Embryonic facial prominence (tissue), 1 donor: ENCODE measurements at regions not wholly inside any gene's neighbourhood (a gene's known extent, or its start where the extent isn't known, plus 50 kb on each side); places are given as distances from the start of the nearest gene placed in this dataset.

ENCODE experiments used
- DNase-seq: peaks from one replicate; pipeline ENCODE4 v3.0.0-alpha.2; 2016; ENCODE audit errors: extremely low spot score

- DNase-seq = no peak
Measured at GRCh38 chr17:77307479-77308198, 166.9 kb downstream of the SEC14L1 start.

GRCh38 chr17:77308861-77309726 is 168.3 kb downstream of the SEC14L1 start:
- no peak for DNase-seq

GRCh38 chr17:77310336-77310735 is 169.6 kb downstream of the SEC14L1 start:
- DNase-seq = no peak

GRCh38 chr17:77311371-77311981 is 170.7 kb downstream of the SEC14L1 start:
- DNase-seq = no peak

- DNase-seq = no peak
Measured at GRCh38 chr17:77312061-77312701, 171.4 kb downstream of the SEC14L1 start.

GRCh38 chr17:77312786-77313599 is 172.2 kb downstream of the SEC14L1 start:
- no peak for DNase-seq

GRCh38 chr17:77313831-77314230 is 173.1 kb downstream of the SEC14L1 start:
- no peak for DNase-seq

- no peak for DNase-seq
Measured at GRCh38 chr17:77314601-77315000, 173.8 kb downstream of the SEC14L1 start.

GRCh38 chr17:77315010-77315409 is 174.2 kb downstream of the SEC14L1 start:
- DNase-seq = no peak

GRCh38 chr17:77315551-77316190 is 174.9 kb downstream of the SEC14L1 start:
- no peak for DNase-seq

- DNase-seq = no peak
Measured at GRCh38 chr17:77316191-77316641, 175.4 kb downstream of the SEC14L1 start.

- no peak for DNase-seq
Measured at GRCh38 chr17:77316651-77317050, 175.9 kb downstream of the SEC14L1 start.

GRCh38 chr17:77317091-77317750 is 176.5 kb downstream of the SEC14L1 start:
- DNase-seq = no peak

- DNase-seq = no peak
Measured at GRCh38 chr17:77318021-77318420, 177.3 kb downstream of the SEC14L1 start.

GRCh38 chr17:77318491-77319210 is 177.9 kb downstream of the SEC14L1 start:
- no peak for DNase-seq

GRCh38 chr17:77319211-77320043 is 178.7 kb downstream of the SEC14L1 start:
- DNase-seq = peak; percentile 57

GRCh38 chr17:77320044-77320440 is 179.3 kb downstream of the SEC14L1 start:
- DNase-seq = no peak

- no peak for DNase-seq
Measured at GRCh38 chr17:77320485-77321256, 179.9 kb downstream of the SEC14L1 start.
